SH-SY5Y (cell line): ENCODE measurements at regions not wholly inside any gene's neighbourhood (a gene's known extent, or its start where the extent isn't known, plus 50 kb on each side); places are given as distances from the start of the nearest gene placed in this dataset.

Experiments
- GATA2 ChIP-seq: IDR thresholded peaks from 2 replicates; pipeline ENCODE4 v1.6.1; 2011; ENCODE audit warnings: mild to moderate bottlenecking, low read depth, low read length
- GATA3 ChIP-seq: IDR thresholded peaks from 2 replicates; pipeline ENCODE4 v1.6.1; 2011; ENCODE audit warnings: low read depth, mild to moderate bottlenecking, low read length, moderate library complexity

DNA sequence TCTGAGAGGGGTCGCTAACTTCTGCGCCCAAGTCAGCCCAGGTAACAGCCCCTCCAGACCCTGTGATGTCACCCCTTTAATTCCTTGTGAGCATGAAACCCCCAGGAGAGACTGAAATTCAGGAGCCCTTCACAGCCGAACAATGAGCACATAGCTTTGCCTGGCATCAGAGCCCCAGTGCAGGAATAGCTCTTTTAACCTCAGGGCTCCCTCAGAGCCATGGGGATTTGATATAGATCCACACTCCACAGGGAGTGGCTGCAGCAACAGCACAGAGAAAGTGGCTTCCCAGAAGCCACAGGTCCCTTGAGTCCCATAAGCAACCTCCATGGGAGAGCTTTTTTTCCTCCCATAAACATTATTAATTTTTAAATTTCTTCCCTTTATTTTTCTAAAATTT lies 150.0 kb upstream of the MARCKS start:
- TF ChIP-seq GATA2 (no peak), GATA3 (no peak)
